ENCODE measurements at regions not wholly inside any gene's neighbourhood (a gene's known extent, or its start where the extent isn't known, plus 50 kb on each side); places are given as distances from the start of the nearest gene placed in this dataset.
"Not testable (repeated sequence)": the region's sequence is repeated elsewhere in the genome, so short reads cannot be mapped to it uniquely, and the experiment has no call there.

GRCh38 chr2:125747165-125747425, 908.9 kb upstream of the GYPC start:
- H3K27me3 ChIP-seq: no peaks in the 10 kb centered on the region
- H3K27ac ChIP-seq: no peak overlapping the region
- TF ChIP-seq POLR2AphosphoS5 (IDR thresholded peaks at IDR 0.05): no peak
- TF ChIP-seq CTCF (IDR thresholded peaks at IDR 0.05): no peak
- TF ChIP-seq EP300 (IDR thresholded peaks at IDR 0.05): no peak
- TF ChIP-seq POLR2A (IDR thresholded peaks at IDR 0.05): no peak
- H3K36me3 ChIP-seq: no peaks in the 10 kb centered on the region
- no peak overlapping the region for H3K4me3 ChIP-seq
- no peaks in the 10 kb centered on the region for H3K9me3 ChIP-seq
- no peak for ATAC-seq
- no peaks in the 10 kb centered on the region for H3K4me1 ChIP-seq

- Histone ChIP-seq H3K4me3 (no peak overlapping the region), H3K27me3 (no peaks in the 10 kb centered on the region), H3K36me3 (no peaks in the 10 kb centered on the region), H3K9me3 (no peaks in the 10 kb centered on the region), H3K27ac (no peak overlapping the region), H3K4me1 (no peaks in the 10 kb centered on the region)
- 87 to 93% methylated on average over 4 of the region's 4 CpGs for WGBS, 2 donors (ENCODE audit: low coverage in 1 of 2)
- TF ChIP-seq EP300 (IDR thresholded peaks at IDR 0.05) (no peak), POLR2A (IDR thresholded peaks at IDR 0.05) (no peak), CTCF (IDR thresholded peaks at IDR 0.05) (no peak), POLR2AphosphoS5 (IDR thresholded peaks at IDR 0.05) (no peak)
- no peak for ATAC-seq
These were observed 899.5 kb upstream of the GYPC start for GRCh38 chr2:125756431-125756830.

GRCh38 chr2:125796784-125797183, 859.2 kb upstream of the GYPC start:
- ATAC-seq: no peak
- Histone ChIP-seq H3K4me3 (no peak overlapping the region), H3K36me3 (no peaks in the 10 kb centered on the region), H3K27ac (no peak overlapping the region), H3K4me1 (no peaks in the 10 kb centered on the region), H3K9me3 (peaks cover 0 to 5% (median 0%) of the 10 kb centered on the region in 3 donors), H3K27me3 (no peaks in the 10 kb centered on the region)
- TF ChIP-seq POLR2A (IDR thresholded peaks at IDR 0.05) (no peak), CTCF (IDR thresholded peaks at IDR 0.05) (no peak), EP300 (IDR thresholded peaks at IDR 0.05) (no peak), POLR2AphosphoS5 (IDR thresholded peaks at IDR 0.05) (no peak)
- WGBS, 2 donors (ENCODE audit: low coverage in 1 of 2): 71 to 100% methylated on average over 1 of the region's 1 CpG

DNA sequence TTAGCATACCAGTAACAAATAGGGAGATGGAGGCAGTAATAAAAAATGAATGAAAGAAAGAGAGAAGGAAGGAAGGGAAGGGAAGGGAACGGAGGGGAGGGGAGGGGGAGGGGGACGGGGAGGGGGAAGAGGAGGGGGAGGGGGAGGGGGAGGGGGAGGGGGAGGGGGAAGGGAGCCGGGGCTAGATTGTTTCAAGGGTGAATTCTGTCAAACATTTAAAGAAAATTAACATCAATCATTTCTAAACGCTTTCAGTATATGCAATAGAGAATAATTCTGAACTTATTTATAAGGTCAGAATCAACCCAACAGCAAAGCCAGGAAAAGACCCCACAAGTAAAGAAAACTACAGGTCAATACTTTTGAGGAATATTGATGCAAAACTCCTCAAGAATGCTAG, 858.8 kb upstream of the GYPC start:
- ATAC-seq: no peak
- Histone ChIP-seq H3K27ac (no peak overlapping the region), H3K4me1 (no peaks in the 10 kb centered on the region), H3K36me3 (no peaks in the 10 kb centered on the region), H3K27me3 (no peaks in the 10 kb centered on the region), H3K4me3 (no peak overlapping the region), H3K9me3 (peaks cover 0 to 5% (median 0%) of the 10 kb centered on the region in 3 donors)
- TF ChIP-seq POLR2AphosphoS5 (IDR thresholded peaks at IDR 0.05) (no peak), CTCF (IDR thresholded peaks at IDR 0.05) (no peak)
- WGBS, 2 donors (ENCODE audit: low coverage in 1 of 2): 55 to 73% methylated on average over 3 to 4 of the region's 4 CpGs

DNA sequence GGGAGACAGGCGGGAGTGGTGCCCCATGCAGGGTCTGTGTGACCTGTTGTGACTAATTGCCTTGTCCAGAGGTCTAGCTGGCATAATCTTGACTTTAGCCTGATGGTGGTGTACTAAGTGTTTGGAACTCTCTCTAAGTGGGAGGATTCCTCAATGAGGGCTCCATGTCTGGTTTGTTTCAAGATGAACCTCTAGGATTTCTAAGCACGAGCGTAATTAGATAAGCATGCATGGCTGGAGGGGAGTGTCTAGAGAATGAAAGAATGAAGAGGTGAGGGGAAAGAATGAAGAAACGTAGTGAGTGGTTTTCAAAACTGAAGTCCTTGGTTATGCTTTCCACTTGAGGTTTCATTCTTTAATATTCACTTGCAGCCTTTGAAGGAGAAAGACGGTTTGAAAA, 833.2 kb upstream of the GYPC start:
- 60 to 80% methylated on average over 5 of the region's 5 CpGs for WGBS, 2 donors (ENCODE audit: low coverage in 1 of 2)
- Histone ChIP-seq H3K4me3 (no peak overlapping the region), H3K27me3 (no peaks in the 10 kb centered on the region), H3K9me3 (no peaks in the 10 kb centered on the region), H3K4me1 (no peaks in the 10 kb centered on the region), H3K36me3 (no peaks in the 10 kb centered on the region), H3K27ac (no peak overlapping the region)
- no peak for ATAC-seq
- TF ChIP-seq CTCF (IDR thresholded peaks at IDR 0.05) (no peak), EP300 (IDR thresholded peaks at IDR 0.05) (no peak), POLR2AphosphoS5 (IDR thresholded peaks at IDR 0.05) (no peak), POLR2A (IDR thresholded peaks at IDR 0.05) (no peak)

DNA sequence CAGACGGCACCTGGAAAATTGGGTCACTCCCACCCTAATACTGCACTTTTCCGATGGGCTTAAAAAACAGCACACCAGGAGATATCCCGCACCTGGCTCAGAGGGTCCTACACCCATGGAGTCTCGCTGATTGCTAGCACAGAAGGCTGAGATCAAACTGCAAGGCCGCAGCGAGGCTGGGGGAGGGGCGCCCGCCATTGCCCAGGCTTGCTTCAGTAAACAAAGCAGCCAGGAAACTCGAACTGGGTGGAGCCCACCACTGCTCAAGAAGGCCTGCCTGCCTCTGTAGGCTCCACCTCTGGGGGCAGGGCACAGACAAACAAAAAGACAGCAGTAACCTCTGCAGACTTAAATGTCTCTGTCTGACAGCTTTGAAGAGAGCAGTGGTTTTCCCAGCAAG, 830.2 kb upstream of the GYPC start:
- H3K4me3 ChIP-seq, H3K27me3 ChIP-seq, ATAC-seq, H3K36me3 ChIP-seq, H3K9me3 ChIP-seq, H3K27ac ChIP-seq, H3K4me1 ChIP-seq: not testable (repeated sequence)
- WGBS, 2 donors (ENCODE audit: low coverage in 1 of 2): 73 to 87% methylated on average over 3 to 4 of the region's 9 CpGs
